Gastroesophageal sphincter (tissue), 4 donors: ENCODE measurements at regions not wholly inside any gene's neighbourhood (a gene's known extent, or its start where the extent isn't known, plus 50 kb on each side); places are given as distances from the start of the nearest gene placed in this dataset.

ENCODE experiments used
- ATAC-seq: fragments of 150-250 bp; one replicate; pipeline ENCODE4 v1.9.1; 2016; ENCODE audit warnings: mild to moderate bottlenecking, moderate library complexity
- H3K27ac ChIP-seq, 4 donors: fragments of 200-600 bp; sonication (generic) in 3 of 4; 1 replicate in 3 of 4; 2 replicates in 1 of 4; pipeline ENCODE4 v1.5.1; 2016 to 2019
- H3K27me3 ChIP-seq: fragments of 200-600 bp; sonication (generic); one replicate; pipeline ENCODE4 v1.5.1; 2019
- H3K36me3 ChIP-seq, 2 donors: fragments of 200-600 bp; sonication (generic); one replicate each; pipeline ENCODE4 v1.5.1; 2019; ENCODE audit warnings: control low read depth in 1 of 2
- H3K4me1 ChIP-seq, 3 donors: fragments of 200-600 bp; sonication (generic); 1 replicate in 2 of 3; 2 replicates in 1 of 3; pipeline ENCODE4 v1.5.1; 2016 to 2019; ENCODE audit warnings: control low read depth in 2 of 3
- H3K4me3 ChIP-seq, 2 donors: fragments of 200-600 bp; sonication (generic); one replicate each; pipeline ENCODE4 v1.5.1; 2019; ENCODE audit warnings: mild to moderate bottlenecking in 1 of 2, moderate library complexity in 1 of 2
- H3K9me3 ChIP-seq, 3 donors: fragments of 200-600 bp; sonication (generic); one replicate each; pipeline ENCODE4 v1.5.1; 2017 to 2019; ENCODE audit warnings: control low read depth in 2 of 3
- CTCF ChIP-seq, 4 experiments: fragments of 200-600 bp in 2 of 4; fragments of 450-650 bp in 2 of 4; sonication (generic) in 1 of 4; IDR thresholded peaks; one replicate each; pipeline ENCODE4 v1.5.1; 2017 to 2019; ENCODE audit warnings: antibody characterized with exemption in 4 of 4, mild to moderate bottlenecking in 2 of 4, moderate library complexity in 2 of 4
- EP300 ChIP-seq: sonication (generic); formaldehyde crosslinking; IDR thresholded peaks from one replicate; pipeline ENCODE4 v1.6.1; 2017; ENCODE audit warnings: antibody characterized with exemption, mild to moderate bottlenecking
- POLR2A ChIP-seq, 2 donors: fragments of 450-650 bp; IDR thresholded peaks; one replicate each; pipeline ENCODE4 v1.6.1; 2017; ENCODE audit warnings: antibody characterized with exemption in 2 of 2, mild to moderate bottlenecking in 2 of 2, moderate library complexity in 1 of 2
- POLR2AphosphoS5 ChIP-seq: sonication (generic); formaldehyde crosslinking; IDR thresholded peaks from one replicate; pipeline ENCODE4 v1.6.1; 2017; ENCODE audit warnings: antibody characterized with exemption
- WGBS, 2 donors: methylation state at CpG; one replicate each; pipeline ENCODE4 v1.1.5; 2018; ENCODE audit warnings: low coverage in 1 of 2; 5-methylcytosine and 5-hydroxymethylcytosine counted together

GRCh38 chr3:73867524-73867923, 242.8 kb upstream of the PDZRN3 start:
- no peak for ATAC-seq
- Histone ChIP-seq H3K36me3 (no peaks in the 10 kb centered on the region), H3K27ac (no peak overlapping the region), H3K27me3 (no peaks in the 10 kb centered on the region), H3K9me3 (no peaks in the 10 kb centered on the region), H3K4me3 (no peak overlapping the region), H3K4me1 (no peaks in the 10 kb centered on the region)
- no peak for TF ChIP-seq POLR2A (IDR thresholded peaks at IDR 0.05)
- no peak for TF ChIP-seq POLR2AphosphoS5
- TF ChIP-seq EP300, result no peak
- no peak for TF ChIP-seq CTCF (IDR thresholded peaks at IDR 0.05)
- WGBS, 2 donors, result 82 to 89% methylated on average over 3 of the region's 3 CpGs

GRCh38 chr3:73866846-73867245, 242.1 kb upstream of the PDZRN3 start:
- Histone ChIP-seq H3K4me1 (no peaks in the 10 kb centered on the region), H3K9me3 (no peaks in the 10 kb centered on the region), H3K4me3 (no peak overlapping the region), H3K36me3 (no peaks in the 10 kb centered on the region), H3K27me3 (no peaks in the 10 kb centered on the region), H3K27ac (no peak overlapping the region)
- WGBS, 2 donors, result 67 to 91% methylated on average over 1 to 2 of the region's 2 CpGs
- TF ChIP-seq CTCF (IDR thresholded peaks at IDR 0.05) (no peak), POLR2AphosphoS5 (no peak), EP300 (no peak), POLR2A (IDR thresholded peaks at IDR 0.05) (no peak)
- no peak for ATAC-seq

- no peak for ATAC-seq
- no peaks in the 10 kb centered on the region for H3K4me1 ChIP-seq
- 86 to 100% methylated on average over 2 to 3 of the region's 5 CpGs for WGBS, 2 donors
- H3K4me3 ChIP-seq, result no peak overlapping the region
- no peaks in the 10 kb centered on the region for H3K9me3 ChIP-seq
- TF ChIP-seq POLR2AphosphoS5 (no peak), CTCF (IDR thresholded peaks at IDR 0.05) (no peak), POLR2A (IDR thresholded peaks at IDR 0.05) (no peak), EP300 (no peak)
- H3K27ac ChIP-seq, result no peak overlapping the region
- no peaks in the 10 kb centered on the region for H3K27me3 ChIP-seq
- H3K36me3 ChIP-seq, result no peaks in the 10 kb centered on the region
These were observed 238.9 kb upstream of the PDZRN3 start for GRCh38 chr3:73863546-73864079.

- no peaks in the 10 kb centered on the region for H3K4me1 ChIP-seq
- H3K27me3 ChIP-seq, result no peaks in the 10 kb centered on the region
- no peak for ATAC-seq
- no peak overlapping the region for H3K27ac ChIP-seq
- no peaks in the 10 kb centered on the region for H3K36me3 ChIP-seq
- whole genome bisulfite sequencing, 2 donors, result 100% methylated on average over 1 of the region's 1 CpG
- H3K4me3 ChIP-seq, result no peak overlapping the region
- H3K9me3 ChIP-seq, result no peaks in the 10 kb centered on the region
- TF ChIP-seq CTCF (IDR thresholded peaks at IDR 0.05) (no peak), EP300 (no peak), POLR2A (IDR thresholded peaks at IDR 0.05) (no peak), POLR2AphosphoS5 (no peak)
These were observed 231.1 kb upstream of the PDZRN3 start for GRCh38 chr3:73855813-73856212.

GRCh38 chr3:73848173-73848906, 223.6 kb upstream of the PDZRN3 start:
- Histone ChIP-seq H3K9me3 (no peaks in the 10 kb centered on the region), H3K36me3 (no peaks in the 10 kb centered on the region), H3K27ac (no peak overlapping the region), H3K4me1 (no peaks in the 10 kb centered on the region), H3K4me3 (no peak overlapping the region), H3K27me3 (no peaks in the 10 kb centered on the region)
- no peak for ATAC-seq
- 17 to 18% methylated on average over 4 of the region's 4 CpGs for WGBS, 2 donors
- peak; percentile 69 to 77 (median 72) for TF ChIP-seq CTCF (IDR thresholded peaks at IDR 0.05)
- no peak for TF ChIP-seq EP300
